ENCODE measurements at regions not wholly inside any gene's neighbourhood (a gene's known extent, or its start where the extent isn't known, plus 50 kb on each side); places are given as distances from the start of the nearest gene placed in this dataset.
"Not testable (repeated sequence)": the region's sequence is repeated elsewhere in the genome, so short reads cannot be mapped to it uniquely, and the experiment has no call there.

- H3K4me1 Mint-ChIP-seq; H3K36me3 Mint-ChIP-seq (ENCODE audit: low read depth); H3K27ac Mint-ChIP-seq; H3K4me3 Mint-ChIP-seq; H3K27me3 Mint-ChIP-seq; ATAC-seq; H3K9me3 ChIP-seq (ENCODE audit: control insufficient read depth, low read length, poor library complexity, severe bottlenecking); DNase-seq: not testable (repeated sequence)
Observed at GRCh38 chr13:61519214-61519613, 103.6 kb upstream of the PCDH20 start.

GRCh38 chr13:61508936-61509335, 93.3 kb upstream of the PCDH20 start:
- no peaks in the 10 kb centered on the region for H3K36me3 Mint-ChIP-seq (ENCODE audit: low read depth)
- ATAC-seq (no peak), DNase-seq (no peak)
- H3K9me3 ChIP-seq (ENCODE audit: control insufficient read depth, low read length, poor library complexity, severe bottlenecking): no peaks in the 10 kb centered on the region
- no peaks in the 10 kb centered on the region for H3K4me1 Mint-ChIP-seq
- no peak overlapping the region for H3K4me3 Mint-ChIP-seq
- H3K27ac Mint-ChIP-seq: no peak overlapping the region
- no peaks in the 10 kb centered on the region for H3K27me3 Mint-ChIP-seq

- Mint-ChIP-seq H3K27me3 (no peaks in the 10 kb centered on the region), H3K36me3 (ENCODE audit: low read depth) (no peaks in the 10 kb centered on the region), H3K4me3 (no peak overlapping the region), H3K4me1 (no peaks in the 10 kb centered on the region), H3K27ac (no peak overlapping the region)
- DNase-seq: no peak
- ATAC-seq: no peak
- H3K9me3 ChIP-seq (ENCODE audit: control insufficient read depth, low read length, poor library complexity, severe bottlenecking): no peaks in the 10 kb centered on the region
Observed at GRCh38 chr13:61500176-61500575, 84.5 kb upstream of the PCDH20 start.

GRCh38 chr13:61495648-61496047, 80.0 kb upstream of the PCDH20 start:
- no peak overlapping the region for H3K4me3 Mint-ChIP-seq
- H3K27ac Mint-ChIP-seq: no peak overlapping the region
- H3K36me3 Mint-ChIP-seq (ENCODE audit: low read depth): no peaks in the 10 kb centered on the region
- H3K27me3 Mint-ChIP-seq: no peaks in the 10 kb centered on the region
- no peak for DNase-seq
- no peak for ATAC-seq
- H3K9me3 ChIP-seq (ENCODE audit: control insufficient read depth, low read length, poor library complexity, severe bottlenecking): no peaks in the 10 kb centered on the region
- H3K4me1 Mint-ChIP-seq: no peaks in the 10 kb centered on the region

GRCh38 chr13:61493556-61493955, 77.9 kb upstream of the PCDH20 start:
- H3K36me3 Mint-ChIP-seq (ENCODE audit: low read depth); H3K9me3 ChIP-seq (ENCODE audit: control insufficient read depth, low read length, poor library complexity, severe bottlenecking); H3K27me3 Mint-ChIP-seq; DNase-seq; H3K4me3 Mint-ChIP-seq; H3K27ac Mint-ChIP-seq; H3K4me1 Mint-ChIP-seq; ATAC-seq: not testable (repeated sequence)

GRCh38 chr13:61486496-61486895, 70.8 kb upstream of the PCDH20 start:
- no peak overlapping the region for H3K4me3 Mint-ChIP-seq

GRCh38 chr13:61485128-61485765, 69.6 kb upstream of the PCDH20 start:
- no peaks in the 10 kb centered on the region for H3K27me3 Mint-ChIP-seq
- ATAC-seq (no peak), DNase-seq (no peak)
- H3K36me3 Mint-ChIP-seq (ENCODE audit: low read depth): no peaks in the 10 kb centered on the region
- H3K27ac Mint-ChIP-seq: no peak overlapping the region
- H3K4me3 Mint-ChIP-seq: no peak overlapping the region
- no peaks in the 10 kb centered on the region for H3K9me3 ChIP-seq (ENCODE audit: control insufficient read depth, low read length, poor library complexity, severe bottlenecking)
- no peaks in the 10 kb centered on the region for H3K4me1 Mint-ChIP-seq

More at GRCh38 chr13:61486496-61486895, 70.8 kb upstream of the PCDH20 start:
- Mint-ChIP-seq H3K27me3 (no peaks in the 10 kb centered on the region), H3K27ac (no peak overlapping the region), H3K36me3 (ENCODE audit: low read depth) (no peaks in the 10 kb centered on the region), H3K4me1 (no peaks in the 10 kb centered on the region)
- ATAC-seq: no peak
- H3K9me3 ChIP-seq (ENCODE audit: control insufficient read depth, low read length, poor library complexity, severe bottlenecking): no peaks in the 10 kb centered on the region
- DNase-seq: no peak

- ATAC-seq: no peak
Observed at GRCh38 chr13:61477619-61478018, 62.0 kb upstream of the PCDH20 start.

GRCh38 chr13:61470786-61471185, 55.1 kb upstream of the PCDH20 start:
- H3K27ac Mint-ChIP-seq: no peak overlapping the region
- no peaks in the 10 kb centered on the region for H3K9me3 ChIP-seq (ENCODE audit: control insufficient read depth, low read length, poor library complexity, severe bottlenecking)
- H3K36me3 Mint-ChIP-seq (ENCODE audit: low read depth): no peaks in the 10 kb centered on the region
- no peaks in the 10 kb centered on the region for H3K4me1 Mint-ChIP-seq
- DNase-seq (no peak), ATAC-seq (no peak)
- H3K4me3 Mint-ChIP-seq: no peak overlapping the region
- no peaks in the 10 kb centered on the region for H3K27me3 Mint-ChIP-seq

More at GRCh38 chr13:61477619-61478018, 62.0 kb upstream of the PCDH20 start:
- H3K27ac Mint-ChIP-seq: no peak overlapping the region
- no peak for DNase-seq
- no peaks in the 10 kb centered on the region for H3K36me3 Mint-ChIP-seq (ENCODE audit: low read depth)
- no peak overlapping the region for H3K4me3 Mint-ChIP-seq
- no peaks in the 10 kb centered on the region for H3K4me1 Mint-ChIP-seq
- no peaks in the 10 kb centered on the region for H3K27me3 Mint-ChIP-seq
- H3K9me3 ChIP-seq (ENCODE audit: control insufficient read depth, low read length, poor library complexity, severe bottlenecking): no peaks in the 10 kb centered on the region

- no peak for DNase-seq
- Mint-ChIP-seq H3K27ac (no peak overlapping the region), H3K4me3 (no peak overlapping the region), H3K36me3 (ENCODE audit: low read depth) (no peaks in the 10 kb centered on the region), H3K27me3 (no peaks in the 10 kb centered on the region), H3K4me1 (no peaks in the 10 kb centered on the region)
- no peaks in the 10 kb centered on the region for H3K9me3 ChIP-seq (ENCODE audit: control insufficient read depth, low read length, poor library complexity, severe bottlenecking)
- ATAC-seq: no peak
Observed at GRCh38 chr13:61466280-61466679, 50.6 kb upstream of the PCDH20 start.

All from T-helper 17 cell (primary cell).